Dendritic cell treated with granulocyte-macrophage colony-stimulating factor and Interleukin-4, amounts not matched to agents 40 ng/mL and 50 ng/mL, for 4 days (primary cell): ENCODE measurements at regions not wholly inside any gene's neighbourhood (a gene's known extent, or its start where the extent isn't known, plus 50 kb on each side); places are given as distances from the start of the nearest gene placed in this dataset.

Source experiments
- H3K27ac Mint-ChIP-seq: one replicate; pipeline ENCODE4 v1.8.0; 2022; ENCODE audit warnings: mild to moderate bottlenecking, mixed read lengths
- H3K27me3 Mint-ChIP-seq: one replicate; pipeline ENCODE4 v1.8.0; 2022; ENCODE audit warnings: mild to moderate bottlenecking, mixed read lengths
- H3K36me3 Mint-ChIP-seq: one replicate; pipeline ENCODE4 v1.8.0; 2022; ENCODE audit warnings: low read depth, mixed read lengths
- H3K4me1 Mint-ChIP-seq: one replicate; pipeline ENCODE4 v1.8.0; 2022; ENCODE audit warnings: low read depth, mixed read lengths
- H3K4me3 Mint-ChIP-seq: one replicate; pipeline ENCODE4 v1.8.0; 2022; ENCODE audit warnings: mild to moderate bottlenecking, moderate library complexity, mixed read lengths
- H3K9me3 Mint-ChIP-seq: one replicate; pipeline ENCODE4 v1.8.0; 2022; ENCODE audit warnings: mixed read lengths
- intact Hi-C: fragments of 100-400 bp; cut with micrococcal nuclease; formaldehyde crosslinking; loops from one replicate; pipeline ENCODE4 v1.15.0; 2022

GRCh38 chr2:30073523-30073922, 73.3 kb upstream of the YPEL5 start:
- no peak overlapping the region for H3K4me3 Mint-ChIP-seq
- peaks cover 24% of the 10 kb centered on the region for H3K27me3 Mint-ChIP-seq
- H3K4me1 Mint-ChIP-seq: no peaks in the 10 kb centered on the region
- no peak overlapping the region for H3K27ac Mint-ChIP-seq
- intact Hi-C loops: loop anchor here (5.0 kb wide), 1 partner anchor 1116 kb away; no protein-coding TSS in a partner anchor
- H3K9me3 Mint-ChIP-seq: no peaks in the 10 kb centered on the region
- no peaks in the 10 kb centered on the region for H3K36me3 Mint-ChIP-seq

GRCh38 chr2:30074023-30074422, 72.8 kb upstream of the YPEL5 start:
- H3K4me1 Mint-ChIP-seq: no peaks in the 10 kb centered on the region
- no peak overlapping the region for H3K4me3 Mint-ChIP-seq
- no peaks in the 10 kb centered on the region for H3K36me3 Mint-ChIP-seq
- intact Hi-C loops: loop anchor here (5.0 kb wide), 1 partner anchor 1117 kb away; no protein-coding TSS in a partner anchor
- H3K27me3 Mint-ChIP-seq: peaks cover 23% of the 10 kb centered on the region
- H3K9me3 Mint-ChIP-seq: no peaks in the 10 kb centered on the region
- no peak overlapping the region for H3K27ac Mint-ChIP-seq

- no peak overlapping the region for H3K4me3 Mint-ChIP-seq
- H3K27me3 Mint-ChIP-seq: peaks cover 9% of the 10 kb centered on the region
- H3K27ac Mint-ChIP-seq: no peak overlapping the region
- no peaks in the 10 kb centered on the region for H3K4me1 Mint-ChIP-seq
- intact Hi-C loops: no loop called here
- no peaks in the 10 kb centered on the region for H3K36me3 Mint-ChIP-seq
- no peaks in the 10 kb centered on the region for H3K9me3 Mint-ChIP-seq
Measured at GRCh38 chr2:30078521-30078920, 68.3 kb upstream of the YPEL5 start.

- H3K4me1 Mint-ChIP-seq: no peaks in the 10 kb centered on the region
- peaks cover 19% of the 10 kb centered on the region for H3K27me3 Mint-ChIP-seq
- no peak overlapping the region for H3K27ac Mint-ChIP-seq
- H3K4me3 Mint-ChIP-seq: no peak overlapping the region
- H3K36me3 Mint-ChIP-seq: no peaks in the 10 kb centered on the region
- intact Hi-C loops: no loop called here
- no peaks in the 10 kb centered on the region for H3K9me3 Mint-ChIP-seq
Measured at GRCh38 chr2:30084915-30085314, 61.9 kb upstream of the YPEL5 start.

- intact Hi-C loops: no loop called here
- peaks cover 20% of the 10 kb centered on the region for H3K27me3 Mint-ChIP-seq
- H3K4me3 Mint-ChIP-seq: no peak overlapping the region
- no peaks in the 10 kb centered on the region for H3K4me1 Mint-ChIP-seq
- no peaks in the 10 kb centered on the region for H3K9me3 Mint-ChIP-seq
- H3K27ac Mint-ChIP-seq: no peak overlapping the region
- no peaks in the 10 kb centered on the region for H3K36me3 Mint-ChIP-seq
Measured at GRCh38 chr2:30089171-30089570, 57.6 kb upstream of the YPEL5 start.

GRCh38 chr2:30095402-30095801, 51.4 kb upstream of the YPEL5 start:
- Mint-ChIP-seq H3K4me3 (no peak overlapping the region), H3K27me3 (peaks cover 7% of the 10 kb centered on the region), H3K9me3 (no peaks in the 10 kb centered on the region), H3K36me3 (no peaks in the 10 kb centered on the region), H3K4me1 (no peaks in the 10 kb centered on the region), H3K27ac (no peak overlapping the region)
- intact Hi-C loops: no loop called here

GRCh38 chr2:30096451-30096850, 50.4 kb upstream of the YPEL5 start:
- H3K4me3 Mint-ChIP-seq: no peak overlapping the region
- H3K9me3 Mint-ChIP-seq: no peaks in the 10 kb centered on the region
- peaks cover 2% of the 10 kb centered on the region for H3K27me3 Mint-ChIP-seq
- H3K4me1 Mint-ChIP-seq: no peaks in the 10 kb centered on the region
- intact Hi-C loops: no loop called here
- no peaks in the 10 kb centered on the region for H3K36me3 Mint-ChIP-seq
- no peak overlapping the region for H3K27ac Mint-ChIP-seq
